Activated CD8-positive, alpha-beta memory T cell treated with anti-CD3 and anti-CD28 coated beads, Interleukin-2, amount 50 U/mL, for 4 hours (primary cell): ENCODE measurements at regions not wholly inside any gene's neighbourhood (a gene's known extent, or its start where the extent isn't known, plus 50 kb on each side); places are given as distances from the start of the nearest gene placed in this dataset.

Source experiments
- DNase-seq: peaks from one replicate; pipeline ENCODE4 v3.0.0-alpha.2; 2020

DNA sequence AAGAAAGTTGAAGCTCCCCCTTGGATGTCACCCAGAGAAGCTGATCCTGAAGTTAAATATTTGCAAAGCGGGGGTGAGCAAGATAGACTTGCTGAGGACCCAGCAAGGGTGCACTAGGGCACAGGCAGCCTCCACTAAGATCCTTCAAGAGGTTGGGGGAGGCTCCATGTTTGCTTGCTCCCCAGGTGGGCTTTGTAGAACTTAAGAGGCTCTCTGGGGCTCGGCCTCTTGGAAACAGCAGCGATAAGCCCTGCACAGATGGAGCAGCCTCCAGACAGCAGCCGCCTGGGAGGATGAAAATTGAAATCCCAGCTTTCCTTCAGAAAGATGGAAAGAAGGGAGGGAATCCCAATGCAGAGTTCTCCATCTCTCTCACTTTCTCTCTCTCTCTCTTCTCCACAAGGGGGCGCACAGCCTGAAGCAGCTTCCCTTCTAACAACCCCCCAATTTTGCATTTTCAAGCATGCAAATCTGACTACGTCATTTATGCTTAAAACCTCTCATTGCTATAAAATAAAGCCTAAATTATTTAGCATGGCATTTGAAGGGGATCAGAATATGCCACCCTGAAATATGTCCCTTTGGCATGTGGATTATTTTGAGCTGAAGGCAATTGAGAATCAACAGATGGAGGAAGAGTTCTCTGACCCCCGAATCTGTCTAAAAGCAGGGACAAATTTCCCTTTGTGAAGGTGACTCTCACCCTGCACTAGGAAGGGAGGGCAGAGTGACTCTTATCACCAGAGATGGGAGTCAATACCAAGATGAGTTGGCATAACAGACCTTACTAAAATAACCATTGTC lies 185.7 kb upstream of the KLHL29 start:
- DNase-seq = no peak

DNA sequence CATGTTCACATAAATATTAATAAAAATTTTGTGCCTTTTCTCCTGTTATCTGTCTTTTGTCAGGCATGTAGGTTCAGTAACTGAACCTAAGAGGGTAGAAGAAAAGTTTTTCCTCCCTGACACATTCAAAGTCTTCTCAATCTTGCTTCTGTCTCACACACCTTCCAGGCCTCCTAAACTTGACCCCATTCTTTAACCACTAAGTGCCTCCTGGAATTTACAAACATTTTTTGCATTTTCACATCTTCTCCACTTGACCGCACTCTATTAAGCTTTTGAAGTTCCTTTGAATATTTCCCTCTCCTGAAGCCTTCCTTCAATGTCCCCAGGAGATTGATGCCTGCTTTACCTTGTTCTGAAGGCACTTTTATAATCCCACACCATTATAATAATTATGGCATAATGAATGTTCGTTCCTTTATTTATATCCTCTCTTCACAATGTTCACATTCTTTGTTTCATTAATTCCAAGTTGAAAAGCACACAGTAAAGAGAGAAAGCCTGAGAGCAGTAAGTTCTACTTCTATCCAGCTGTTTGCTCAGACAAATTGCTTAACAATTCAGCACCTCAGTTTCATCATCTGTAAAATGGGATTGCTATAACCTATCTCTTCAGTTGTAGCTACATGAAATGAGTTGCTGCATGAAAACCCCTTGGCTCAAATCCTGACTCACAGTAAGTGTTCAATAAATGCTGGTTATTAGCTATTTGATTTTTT lies 184.8 kb upstream of the KLHL29 start:
- DNase-seq = no peak

DNA sequence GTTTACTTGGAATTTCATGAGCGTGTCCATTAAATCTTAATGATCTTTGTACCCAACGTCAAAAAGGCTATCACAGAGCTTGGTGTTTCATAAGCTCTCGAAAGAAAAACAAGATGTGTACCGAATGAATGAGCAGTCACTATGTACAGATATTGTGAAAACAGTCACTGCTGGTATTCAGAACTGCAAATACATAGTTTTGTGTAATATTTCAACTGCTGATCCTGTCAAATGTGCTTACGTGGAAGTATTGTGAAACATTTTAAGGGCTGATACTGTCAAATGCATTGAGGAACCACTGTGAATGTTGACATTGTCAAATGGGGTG lies 184.2 kb upstream of the KLHL29 start:
- no peak for DNase-seq

DNA sequence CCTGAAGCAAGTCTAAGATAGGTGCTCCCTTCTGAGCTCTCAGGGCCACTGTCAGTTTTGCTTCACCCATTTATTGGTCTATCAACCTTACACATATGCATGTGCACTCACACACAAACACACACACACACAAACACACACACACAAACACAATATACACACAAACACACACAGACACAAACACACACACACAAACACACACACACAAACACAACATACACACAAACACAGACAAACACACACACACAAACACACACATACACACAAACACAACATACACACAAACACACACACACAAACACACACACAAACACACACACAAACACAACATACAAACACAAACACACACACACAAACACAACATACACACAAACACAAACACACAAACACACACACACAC lies 181.6 kb upstream of the KLHL29 start:
- DNase-seq = no peak

DNA sequence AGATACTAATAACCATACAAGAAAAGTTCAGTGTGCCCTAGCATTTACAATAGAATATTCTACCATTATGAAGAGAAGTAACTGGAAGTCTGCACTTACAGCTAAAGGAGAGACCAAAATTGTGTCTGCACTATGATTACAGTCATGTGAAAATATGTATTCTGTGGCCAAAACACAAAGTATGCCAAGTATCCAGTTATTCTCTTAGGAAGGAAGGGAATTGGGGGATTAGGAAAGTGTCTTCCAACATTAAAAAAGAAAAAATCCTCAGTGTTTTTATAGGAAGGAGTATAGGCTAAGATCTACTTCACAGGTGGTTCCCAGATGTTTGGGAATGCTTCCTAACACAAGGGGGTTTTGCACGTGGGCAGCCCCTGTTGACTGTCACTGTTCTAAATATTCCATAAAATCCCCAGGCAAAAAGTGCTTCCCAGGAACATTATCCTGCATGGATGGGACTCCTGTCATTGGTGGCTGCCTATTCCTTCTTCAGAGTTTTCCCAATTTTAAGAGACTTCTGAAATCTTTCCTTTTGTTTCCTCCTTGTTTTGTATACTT lies 180.2 kb upstream of the KLHL29 start:
- DNase-seq = no peak

DNA sequence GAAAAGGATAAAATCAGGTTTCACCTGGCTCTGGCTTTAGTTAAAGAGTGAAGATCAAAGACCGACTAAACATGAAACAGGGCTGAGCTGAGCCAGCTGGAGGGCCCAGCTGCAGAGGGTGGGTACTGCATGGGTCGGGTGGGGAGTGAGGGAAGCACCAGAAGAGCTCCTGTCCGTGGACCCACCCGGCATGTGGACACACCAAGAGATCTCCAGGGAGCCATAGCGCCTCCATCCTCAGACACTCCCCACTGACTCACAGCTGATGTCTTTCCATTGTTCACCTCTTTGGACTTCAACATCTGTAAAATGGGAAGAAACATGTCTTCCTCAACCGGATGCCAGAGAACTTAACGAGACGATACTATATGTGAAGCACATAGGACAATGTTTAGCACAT lies 178.3 kb upstream of the KLHL29 start:
- no peak for DNase-seq

DNA sequence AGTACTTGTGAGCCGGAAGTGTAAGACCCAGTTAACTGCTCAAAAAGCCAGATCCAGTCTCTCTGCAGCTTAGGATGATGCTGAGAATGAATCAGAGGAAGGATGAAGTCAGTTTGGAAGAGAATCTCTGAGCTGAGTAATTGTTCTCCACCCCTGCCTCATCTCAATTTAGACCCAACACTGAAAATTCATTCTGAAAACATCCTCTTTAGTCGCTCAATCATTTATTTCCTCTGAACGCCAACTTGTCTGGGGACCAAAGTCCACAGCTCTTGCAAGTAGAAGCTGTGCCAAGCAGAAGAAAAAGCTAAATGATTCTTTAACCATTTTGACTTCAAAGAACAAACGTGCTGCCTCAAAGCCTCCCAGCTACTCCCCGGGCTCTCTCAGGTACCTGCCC lies 177.1 kb upstream of the KLHL29 start:
- no peak for DNase-seq

DNA sequence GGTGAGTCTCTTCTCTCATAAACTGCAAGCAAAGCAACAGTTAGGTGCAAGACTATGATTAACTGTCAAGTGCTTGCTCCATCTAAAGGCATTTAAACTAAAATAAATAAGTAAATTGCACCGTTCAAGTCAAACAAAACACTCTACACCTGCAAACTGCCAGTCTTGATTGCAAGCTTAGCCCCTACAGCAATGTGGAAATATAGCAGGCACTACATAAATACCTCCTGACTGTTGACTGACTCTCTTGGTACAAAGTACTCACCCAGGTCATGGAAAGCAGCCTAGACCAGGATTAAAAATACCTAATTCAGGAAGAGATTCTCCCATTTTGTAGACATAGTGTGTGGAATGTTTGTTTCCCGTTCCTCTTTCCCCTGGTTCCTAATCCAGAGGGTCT lies 176.6 kb upstream of the KLHL29 start:
- DNase-seq = no peak

DNA sequence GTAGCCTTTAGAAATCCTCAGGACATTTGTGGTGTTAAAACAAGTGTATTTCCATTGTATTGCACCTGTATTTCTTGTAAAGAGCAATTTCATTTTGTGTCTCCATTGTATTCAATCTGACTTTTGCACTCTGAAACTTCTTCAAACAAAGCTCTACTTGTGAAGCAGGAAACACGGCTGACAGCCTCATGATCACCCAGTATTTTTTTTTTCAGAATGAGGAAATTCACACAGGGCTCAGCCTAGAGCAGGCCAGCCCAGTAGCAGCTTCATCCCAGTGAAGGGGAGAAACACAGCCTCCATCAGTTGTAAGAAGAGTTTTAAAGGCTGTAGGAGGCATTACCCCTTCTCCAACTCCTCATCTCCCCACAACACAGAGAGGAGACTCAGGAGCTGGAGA lies 175.9 kb upstream of the KLHL29 start:
- DNase-seq = no peak

DNA sequence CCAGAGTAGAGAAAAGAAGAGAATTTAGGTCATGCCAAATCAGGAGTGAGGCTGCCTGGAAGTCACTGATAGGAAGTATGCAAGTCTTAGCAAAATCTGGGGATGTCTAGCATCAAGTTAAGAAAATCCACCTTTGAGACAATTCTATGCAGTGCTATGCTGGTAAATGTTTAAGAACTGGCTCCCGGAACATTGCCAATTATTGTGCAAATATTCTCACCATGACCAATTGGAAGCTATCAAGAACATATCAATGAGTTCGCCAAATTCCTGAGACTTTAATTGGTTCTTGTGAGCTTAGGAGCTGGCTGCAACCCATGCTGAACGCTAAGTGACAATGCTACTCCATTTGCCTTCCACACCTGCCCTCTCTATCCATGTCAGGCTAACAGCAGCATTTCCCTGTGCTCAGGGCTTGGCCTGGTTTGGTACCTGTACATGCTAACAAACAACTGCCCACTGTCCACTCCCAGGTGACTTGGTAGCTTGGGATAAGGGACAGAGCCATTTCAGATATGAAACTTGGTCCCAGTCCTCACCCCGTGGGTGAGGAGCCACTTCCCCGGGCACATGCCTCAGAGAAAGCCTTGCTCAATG lies 172.9 kb upstream of the KLHL29 start:
- no peak for DNase-seq

DNA sequence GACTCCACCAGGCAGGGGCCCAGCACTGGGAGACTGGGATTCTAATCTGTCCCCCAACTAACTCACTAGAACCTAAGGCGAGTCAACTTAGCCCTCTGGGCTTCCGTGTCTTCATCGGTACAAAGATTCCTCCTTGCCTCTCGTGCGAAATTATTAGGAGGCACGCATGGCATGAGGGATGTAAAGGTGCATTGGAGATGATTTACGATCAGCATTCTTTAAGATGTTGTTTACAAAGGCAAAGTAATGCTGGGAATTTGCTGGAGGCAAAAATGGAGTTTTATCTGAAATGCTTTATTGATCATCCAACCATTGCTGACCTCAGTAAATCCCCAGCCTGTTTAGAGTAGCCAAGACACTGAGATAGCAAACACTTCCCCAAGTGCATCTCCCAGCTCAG lies 171.8 kb upstream of the KLHL29 start:
- no peak for DNase-seq

DNA sequence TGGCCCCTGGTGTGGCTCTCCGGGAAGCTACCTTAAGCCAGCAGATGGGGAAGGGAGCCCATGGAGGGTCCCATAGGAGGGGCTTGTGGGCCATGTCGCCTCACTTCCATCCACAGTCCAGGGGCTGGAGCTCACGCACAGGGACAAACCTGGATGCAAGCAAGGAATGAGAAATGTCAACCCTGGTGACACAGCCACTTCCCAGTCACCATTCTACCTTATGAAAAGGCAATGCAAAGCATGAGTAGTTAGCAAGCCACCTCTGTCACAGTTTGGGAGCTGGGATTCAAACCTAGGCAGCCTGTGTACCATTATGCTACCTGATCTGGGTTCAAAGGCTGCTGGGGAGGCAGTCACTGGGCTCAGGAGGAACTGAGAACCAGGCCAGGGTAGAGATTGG lies 170.0 kb upstream of the KLHL29 start:
- no peak for DNase-seq

DNA sequence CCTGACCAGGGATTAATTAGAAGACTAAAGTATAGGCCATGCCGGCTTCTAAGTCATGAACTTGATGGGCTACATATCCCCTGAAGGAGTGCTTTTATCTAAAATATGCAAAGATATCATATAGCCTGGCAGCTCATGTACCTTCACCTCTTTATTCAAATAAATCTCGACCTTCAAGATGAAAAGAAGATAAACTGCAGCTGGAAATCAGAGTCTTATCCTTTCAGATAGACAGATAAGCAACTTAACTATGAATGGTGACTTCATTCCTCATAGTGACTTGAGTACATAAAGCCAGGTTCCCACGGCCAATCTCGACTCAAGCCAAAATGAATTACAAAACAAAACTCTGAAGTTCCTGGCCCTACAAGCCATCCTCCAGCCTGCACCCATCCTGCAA lies 165.3 kb upstream of the KLHL29 start:
- DNase-seq = no peak

DNA sequence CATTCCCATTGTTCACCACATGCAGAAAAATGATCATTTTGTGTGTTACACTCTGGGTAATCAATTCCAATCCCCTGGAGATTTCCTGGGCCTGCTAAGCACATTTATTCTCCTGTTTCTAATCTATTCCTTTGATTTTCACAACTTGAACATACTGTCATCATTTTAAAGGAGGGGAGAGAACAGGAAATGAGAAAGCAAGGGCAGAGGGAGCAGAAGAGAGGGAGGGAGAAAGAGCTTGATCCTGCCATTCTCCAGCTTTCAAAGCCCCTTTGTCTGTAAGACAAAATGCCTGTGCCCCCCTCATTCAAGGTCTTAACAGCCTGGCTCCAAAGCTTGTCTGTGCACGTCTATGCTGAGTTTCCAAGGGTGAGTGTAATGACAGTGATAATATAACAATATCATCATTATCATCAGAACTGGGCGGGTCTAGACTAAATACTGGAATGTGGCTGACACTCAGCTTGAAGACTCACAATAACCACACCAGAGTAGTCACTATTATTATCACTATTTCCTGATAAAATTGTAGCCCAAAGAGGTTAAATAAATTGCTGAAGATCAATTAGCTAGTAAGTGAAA lies 164.4 kb upstream of the KLHL29 start:
- DNase-seq = no peak

DNA sequence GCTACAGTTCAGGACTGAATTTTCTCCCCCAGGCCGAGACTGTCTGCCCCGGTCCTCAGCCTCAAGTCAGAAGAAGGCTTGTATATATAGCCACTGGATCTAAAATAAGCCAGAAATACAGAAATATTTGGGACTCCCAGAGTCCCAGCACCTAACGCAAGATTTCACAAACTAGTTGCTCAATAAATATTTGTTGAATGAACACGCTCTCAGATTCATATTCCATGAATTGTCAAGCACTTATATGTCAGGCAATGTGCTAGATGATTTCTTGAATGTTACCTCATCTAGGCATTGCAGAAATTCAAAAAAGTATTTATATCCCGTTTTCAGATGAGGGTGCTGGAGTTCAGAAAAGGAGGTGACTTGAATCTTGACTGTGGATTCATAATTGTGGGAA lies 163.7 kb upstream of the KLHL29 start:
- no peak for DNase-seq

DNA sequence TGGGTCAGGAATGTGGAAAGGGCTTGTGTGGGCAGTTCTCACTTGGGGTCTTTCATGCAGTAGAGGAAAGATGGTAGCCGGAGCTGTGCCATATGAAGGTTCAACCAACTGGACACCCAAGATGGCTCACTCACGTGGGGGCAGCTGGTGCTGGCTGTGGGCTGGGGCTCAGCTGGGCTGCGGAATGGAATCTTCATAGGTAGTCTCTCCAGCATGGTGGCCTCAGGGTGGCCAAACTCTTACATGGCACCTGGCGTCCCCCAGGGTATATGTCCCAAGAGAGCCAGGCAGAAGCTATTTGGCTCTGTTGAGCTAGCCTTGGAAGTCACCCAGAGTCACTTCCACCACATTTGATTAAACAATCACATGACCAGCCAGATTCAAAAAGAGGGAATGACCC lies 163.1 kb upstream of the KLHL29 start:
- DNase-seq = no peak

DNA sequence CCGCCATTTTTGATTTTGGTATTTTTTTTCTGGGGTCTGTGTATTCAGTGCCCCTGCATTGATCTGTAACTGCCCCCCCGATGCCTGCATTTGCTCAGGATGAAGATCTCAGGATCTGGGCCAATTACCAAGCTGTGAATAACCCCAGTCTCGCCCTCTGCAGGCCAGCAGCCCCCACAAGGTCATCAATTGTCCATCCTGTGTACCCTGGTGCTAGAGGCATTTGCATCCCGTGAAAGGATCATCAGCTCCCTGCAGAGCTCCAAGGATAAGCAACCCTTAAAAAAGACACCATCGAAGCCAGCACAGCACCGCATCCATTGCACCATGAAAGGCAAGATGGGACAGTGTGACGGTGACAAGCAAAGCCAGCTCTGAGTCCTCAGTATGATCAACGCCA lies 154.1 kb upstream of the KLHL29 start:
- no peak for DNase-seq

DNA sequence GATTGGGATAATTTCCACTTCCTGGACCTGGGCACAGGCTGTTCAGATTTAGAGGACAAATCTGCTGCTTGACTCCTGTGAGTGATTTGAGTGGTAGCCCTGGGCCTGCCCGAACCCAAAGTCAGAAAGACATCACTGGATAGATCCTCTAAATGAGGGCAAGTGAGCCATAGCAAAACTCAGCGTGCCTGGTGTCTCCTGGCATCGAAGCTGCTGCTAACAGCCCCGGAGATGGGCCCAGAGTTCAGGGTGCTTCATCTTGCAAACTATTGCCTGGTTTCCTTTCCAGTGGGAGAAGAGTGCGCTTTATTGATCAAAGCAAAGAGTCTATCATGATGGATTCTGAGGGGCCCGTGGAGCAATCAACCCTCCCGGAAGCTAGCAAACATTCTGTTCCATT lies 153.1 kb upstream of the KLHL29 start:
- no peak for DNase-seq

DNA sequence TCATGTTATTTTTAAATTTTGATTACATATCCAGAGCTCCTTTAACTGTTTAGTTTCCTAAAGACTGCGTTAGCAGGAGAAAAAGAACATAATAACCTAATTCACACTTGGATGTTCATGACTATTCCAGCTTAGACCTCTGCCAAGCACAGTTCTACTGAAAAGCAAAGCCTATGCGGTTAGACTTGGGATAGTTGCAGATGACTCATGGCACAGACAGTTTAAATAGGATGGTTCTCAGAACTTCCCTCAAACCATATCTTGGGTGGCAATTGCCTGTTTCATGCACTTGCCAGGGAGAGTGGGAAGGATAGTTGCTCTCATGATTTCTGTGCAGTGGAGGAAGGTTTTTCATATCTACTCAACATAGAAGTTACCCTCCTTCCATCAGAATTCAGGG lies 149.7 kb upstream of the KLHL29 start:
- no peak for DNase-seq

DNA sequence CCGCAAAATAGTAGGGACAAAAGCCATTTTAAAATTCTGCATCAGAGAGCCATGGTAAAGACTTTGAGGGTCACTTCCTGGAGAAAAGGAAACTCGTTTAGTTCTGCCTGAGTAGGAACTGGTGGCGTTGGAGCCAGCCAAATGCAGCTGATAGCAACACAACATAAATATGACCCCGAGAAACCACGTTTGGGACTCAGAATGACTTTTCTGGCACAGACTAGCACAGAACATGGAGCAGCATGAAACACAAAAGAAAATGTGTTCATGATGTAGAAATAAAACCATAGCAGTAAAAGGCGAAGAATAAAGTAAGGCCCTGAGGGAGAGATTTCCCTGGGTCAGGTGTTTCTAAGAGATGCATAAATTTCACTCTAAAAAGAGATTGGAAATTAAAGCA lies 149.2 kb upstream of the KLHL29 start:
- no peak for DNase-seq

DNA sequence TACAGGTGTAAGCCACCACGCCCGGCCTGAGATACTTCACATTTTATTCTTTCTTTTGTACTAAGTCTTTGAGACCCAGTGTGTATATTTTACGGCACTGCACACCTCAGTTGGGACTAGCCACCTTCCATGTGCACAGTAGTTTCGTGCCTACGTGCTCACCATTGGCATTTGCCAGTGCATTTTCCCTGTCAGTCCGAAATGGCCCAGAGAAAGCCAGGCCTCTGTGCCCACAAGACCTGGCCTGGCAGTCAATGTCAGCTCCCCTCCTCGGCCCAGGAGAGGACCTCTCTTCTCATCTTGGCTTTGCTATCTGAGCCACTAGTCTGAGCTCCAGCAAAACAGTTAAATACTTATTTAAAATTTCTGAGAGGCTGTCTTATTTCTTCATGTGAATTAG lies 147.8 kb upstream of the KLHL29 start:
- DNase-seq = no peak

DNA sequence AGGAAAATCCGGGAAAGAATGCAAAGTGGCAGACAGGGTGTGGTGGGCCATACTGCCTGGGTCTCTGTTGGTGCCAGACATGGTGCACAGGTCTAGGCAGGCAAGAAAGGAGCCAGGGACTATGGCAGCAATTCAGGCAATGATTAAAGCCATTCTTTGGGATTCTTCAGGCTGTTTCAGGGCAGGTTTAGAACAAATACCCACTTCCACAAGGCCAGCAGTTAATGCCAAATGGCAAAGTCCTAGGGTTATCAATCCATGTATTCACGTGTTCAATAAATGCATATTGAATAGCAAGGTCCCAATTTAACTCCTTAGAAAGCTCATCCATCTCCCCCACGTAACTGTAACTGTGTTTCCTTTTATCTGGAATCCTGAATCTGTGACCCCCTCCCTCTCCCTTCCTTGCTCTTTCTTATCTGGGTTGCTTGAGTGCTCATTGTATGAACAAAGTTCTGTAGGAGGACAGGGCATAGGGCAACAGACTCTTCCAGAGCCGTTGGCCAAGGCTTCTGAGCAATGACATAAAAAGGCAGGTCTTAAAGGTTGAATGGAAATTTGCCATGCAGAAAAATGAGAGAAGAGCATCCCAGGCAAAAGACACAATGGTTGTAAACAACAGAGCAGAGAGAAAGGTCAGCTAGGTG lies 146.8 kb upstream of the KLHL29 start:
- DNase-seq = no peak

DNA sequence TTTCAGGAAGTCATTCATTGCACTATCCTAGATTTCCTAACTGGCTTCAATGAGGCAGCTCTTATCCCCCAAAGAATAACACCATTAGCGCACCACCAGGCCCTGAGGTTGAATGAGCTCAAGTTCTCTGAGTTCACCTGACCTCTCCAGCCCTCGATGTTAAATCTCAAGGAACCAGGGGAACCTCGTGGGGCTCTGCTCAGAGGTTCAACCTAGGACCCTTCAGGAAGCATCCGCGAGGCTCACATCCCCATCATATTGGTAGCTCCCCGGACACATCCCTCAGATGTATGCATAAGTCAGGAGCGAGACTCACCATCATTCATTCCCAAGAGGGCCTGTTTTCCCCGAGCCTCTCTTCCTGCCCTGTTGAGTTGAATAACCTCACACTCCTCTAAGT lies 145.6 kb upstream of the KLHL29 start:
- no peak for DNase-seq
